Heart left ventricle (tissue), 13 donors: ENCODE measurements at regions not wholly inside any gene's neighbourhood (a gene's known extent, or its start where the extent isn't known, plus 50 kb on each side); places are given as distances from the start of the nearest gene placed in this dataset.

Source experiments
- CTCF ChIP-seq, 12 donors: fragments of 200-600 bp; sonication (generic) in 4 of 12; IDR thresholded peaks; one replicate each; pipeline versions ENCODE4 v1.5.0 to v1.8.0; 2018 to 2022; ENCODE audit warnings: antibody characterized with exemption in 12 of 12, mild to moderate bottlenecking in 5 of 12
- POLR2A ChIP-seq, 2 donors: fragments of 450-650 bp; IDR thresholded peaks; one replicate each; pipeline ENCODE4 v1.6.1; 2017; ENCODE audit warnings: antibody characterized with exemption in 2 of 2, mild to moderate bottlenecking in 2 of 2, moderate library complexity in 2 of 2
- donor health status: ischemic (EF 13 %, LVEDD 7.1; RV severe dilation, severe dysfunction).
- donor health status: DM: no; HTN: yes; CAD: no.
- donor health status: DM: no; HTN: no; CAD: no.
- donor health status: ischemic (EF 25% LVEDD 6.9; RV normal size, moderate dysfunction).
- donor health status: ischemic (EF 25% LVEDD 5.7; RV mildly dilated, moderate dysfunction).
- donor health status: ischemic (EF 35%, LVEDD 5.7; RV mildly dilated, moderate dysfunction).
- donor health status: nonischemic (EF 11% LVEDD 7.7; RV severe dilation, severe dysfunction).
- donor health status: DM: yes; HTN: yes; CAD: no.
- donor health status: PGD.
- donor health status: ischemic (EF 29% LVEDD 5.4; RV normal size, mild dysfunction).
- donor health status: nonischemic (EF 23%, LVEDD 6.1; RV moderate dilation, normal function).

GRCh38 chr9:3699883-3700282, 174.1 kb upstream of the RFX3 start:
- TF ChIP-seq CTCF (IDR thresholded peaks at IDR 0.05) (no peak), POLR2A (IDR thresholded peaks at IDR 0.05) (no peak)
